ENCODE measurements at regions not wholly inside any gene's neighbourhood (a gene's known extent, or its start where the extent isn't known, plus 50 kb on each side); places are given as distances from the start of the nearest gene placed in this dataset.

- H3K4me3 ChIP-seq, result no peak overlapping the region
- no peak for DNase-seq (ENCODE audit: low spot score in 2 of 2)
- H3K36me3 ChIP-seq, result no peaks in the 10 kb centered on the region
- H3K27ac ChIP-seq, result no peak overlapping the region
- TF ChIP-seq EP300 (IDR thresholded peaks at IDR 0.05), result no peak
- no peak for TF ChIP-seq CTCF (IDR thresholded peaks at IDR 0.05)
- no peak for TF ChIP-seq POLR2AphosphoS5 (IDR thresholded peaks at IDR 0.05)
- no peak for TF ChIP-seq POLR2A (IDR thresholded peaks at IDR 0.05)
- 70% methylated on average over 3 of the region's 3 CpGs for WGBS
- no peaks in the 10 kb centered on the region for H3K27me3 ChIP-seq
- H3K9me3 ChIP-seq, result no peaks in the 10 kb centered on the region
- H3K4me1 ChIP-seq, result no peaks in the 10 kb centered on the region
Observed at GRCh38 chr10:63781226-63781625, 260.0 kb downstream of the REEP3 start.

GRCh38 chr10:63783882-63784281, 262.7 kb downstream of the REEP3 start:
- Histone ChIP-seq H3K4me1 (no peaks in the 10 kb centered on the region), H3K9me3 (no peaks in the 10 kb centered on the region), H3K27ac (no peak overlapping the region), H3K27me3 (no peaks in the 10 kb centered on the region), H3K36me3 (no peaks in the 10 kb centered on the region), H3K4me3 (no peak overlapping the region)
- TF ChIP-seq EP300 (IDR thresholded peaks at IDR 0.05), result no peak
- no peak for TF ChIP-seq POLR2A (IDR thresholded peaks at IDR 0.05)
- no peak for TF ChIP-seq CTCF (IDR thresholded peaks at IDR 0.05)
- TF ChIP-seq POLR2AphosphoS5 (IDR thresholded peaks at IDR 0.05), result no peak
- no peak for DNase-seq (ENCODE audit: low spot score in 2 of 2)
- WGBS, result 90% methylated on average over 1 of the region's 1 CpG

- Histone ChIP-seq H3K27me3 (no peaks in the 10 kb centered on the region), H3K9me3 (no peaks in the 10 kb centered on the region), H3K4me1 (no peaks in the 10 kb centered on the region), H3K27ac (no peak overlapping the region), H3K4me3 (no peak overlapping the region), H3K36me3 (no peaks in the 10 kb centered on the region)
- no peak for TF ChIP-seq EP300 (IDR thresholded peaks at IDR 0.05)
- TF ChIP-seq CTCF (IDR thresholded peaks at IDR 0.05), result no peak
- no peak for TF ChIP-seq POLR2A (IDR thresholded peaks at IDR 0.05)
- TF ChIP-seq POLR2AphosphoS5 (IDR thresholded peaks at IDR 0.05), result no peak
- DNase-seq (ENCODE audit: low spot score in 2 of 2), result no peak
- WGBS, result 70% methylated on average over 3 of the region's 3 CpGs
Observed at GRCh38 chr10:63788152-63788821, 267.1 kb downstream of the REEP3 start.

- 85% methylated on average over 8 of the region's 8 CpGs for WGBS
- Histone ChIP-seq H3K27ac (no peak overlapping the region), H3K9me3 (no peaks in the 10 kb centered on the region), H3K27me3 (no peaks in the 10 kb centered on the region), H3K36me3 (no peaks in the 10 kb centered on the region), H3K4me1 (peaks cover 8% of the 10 kb centered on the region), H3K4me3 (no peak overlapping the region)
- DNase-seq (ENCODE audit: low spot score in 2 of 2), result no peak
- TF ChIP-seq CTCF (IDR thresholded peaks at IDR 0.05), result no peak
Observed at GRCh38 chr10:63795094-63795860, 274.1 kb downstream of the REEP3 start.

- DNase-seq (ENCODE audit: low spot score in 2 of 2), result peak in 1 of 2 donors; percentile 79
- no peak overlapping the region for H3K4me3 ChIP-seq
- peak overlapping the region; percentile 57 for H3K27ac ChIP-seq
- 39% methylated on average over 9 of the region's 9 CpGs for WGBS
- no peaks in the 10 kb centered on the region for H3K9me3 ChIP-seq
- H3K4me1 ChIP-seq, result peaks cover 8% of the 10 kb centered on the region
- no peaks in the 10 kb centered on the region for H3K27me3 ChIP-seq
- TF ChIP-seq CTCF (IDR thresholded peaks at IDR 0.05) (no peak), POLR2AphosphoS5 (IDR thresholded peaks at IDR 0.05) (peak in 1 of 3 donors; percentile 57)
- no peaks in the 10 kb centered on the region for H3K36me3 ChIP-seq
Observed at GRCh38 chr10:63798599-63799498, 277.6 kb downstream of the REEP3 start.
